Breast epithelium (tissue), 4 donors: ENCODE measurements at regions not wholly inside any gene's neighbourhood (a gene's known extent, or its start where the extent isn't known, plus 50 kb on each side); places are given as distances from the start of the nearest gene placed in this dataset.

ENCODE experiments used
- DNase-seq, 2 donors: peaks; one replicate each; pipeline ENCODE4 v3.0.0-alpha.2; 2019; ENCODE audit warnings: low spot score in 2 of 2
- H3K27ac ChIP-seq, 2 donors: fragments of 200-600 bp; sonication (generic) in 1 of 2; one replicate each; pipeline ENCODE4 v1.5.1; 2016 to 2019; ENCODE audit warnings: mild to moderate bottlenecking in 1 of 2
- H3K27me3 ChIP-seq, 2 donors: fragments of 200-600 bp; sonication (generic) in 1 of 2; one replicate each; pipeline versions ENCODE4 v1.5.1 to v1.6.0; 2017 to 2019; ENCODE audit warnings: control low read depth in 1 of 2, mild to moderate bottlenecking in 1 of 2
- H3K36me3 ChIP-seq: fragments of 200-600 bp; one replicate; pipeline ENCODE4 v1.5.1; 2019
- H3K4me1 ChIP-seq, 2 donors: fragments of 200-600 bp; sonication (generic); one replicate each; pipeline ENCODE4 v1.5.1; 2016 to 2019; ENCODE audit warnings: control low read depth in 1 of 2
- H3K4me3 ChIP-seq, 3 donors: fragments of 200-600 bp; sonication (generic); 1 replicate in 2 of 3; 2 replicates in 1 of 3; pipeline ENCODE4 v1.5.1; 2016 to 2019; ENCODE audit warnings: mild to moderate bottlenecking in 3 of 3, moderate library complexity in 2 of 3
- H3K9me3 ChIP-seq, 2 donors: fragments of 200-600 bp; sonication (generic) in 1 of 2; one replicate each; pipeline ENCODE4 v1.5.1; 2016 to 2019; ENCODE audit warnings: control low read depth in 1 of 2
- POLR2A ChIP-seq: fragments of 450-650 bp; IDR thresholded peaks from one replicate; pipeline ENCODE4 v1.6.1; 2016; ENCODE audit warnings: antibody characterized with exemption, mild to moderate bottlenecking, moderate library complexity
- POLR2AphosphoS5 ChIP-seq, 3 donors: sonication (generic); formaldehyde crosslinking; IDR thresholded peaks; one replicate each; pipeline ENCODE4 v1.6.1; 2017; ENCODE audit warnings: antibody characterized with exemption in 3 of 3
- intact Hi-C: fragments of 100-400 bp; cut with DNase I; formaldehyde crosslinking; loops from one replicate; pipeline ENCODE4 v1.15.1; 2023; ENCODE audit warnings: low total_unique reads
- TF ChIP-seq, protein P1 (sequence below), 3 donors: fragments of 450-650 bp; IDR thresholded peaks; one replicate each; pipeline ENCODE4 v1.5.1; 2016 to 2017; ENCODE audit warnings: antibody characterized with exemption in 3 of 3, mild to moderate bottlenecking in 3 of 3, moderate library complexity in 3 of 3

DNA sequence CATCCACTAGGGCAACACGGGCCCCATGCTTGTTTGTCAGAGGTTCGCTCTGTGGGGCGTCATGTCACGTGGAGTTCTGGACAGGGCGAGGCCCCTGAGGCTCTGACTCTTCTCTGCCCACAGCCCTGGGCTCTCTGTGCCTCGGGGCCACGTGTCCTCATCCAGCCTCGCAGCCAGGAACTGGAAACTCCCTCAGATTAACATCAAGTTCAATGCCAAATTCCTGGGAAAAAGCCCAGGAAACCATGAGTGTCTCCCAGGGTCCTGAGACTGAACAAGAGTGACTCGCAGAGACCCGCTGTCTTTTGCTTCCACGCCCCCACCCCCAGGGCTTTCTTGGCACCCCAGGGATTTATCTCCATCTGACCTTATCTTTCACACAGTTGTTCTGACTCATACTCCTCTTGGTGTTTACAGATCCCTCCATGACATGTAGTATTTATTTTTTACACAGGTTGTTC lies 174.0 kb upstream of the PIEZO2 start:
- no peaks in the 10 kb centered on the region for H3K9me3 ChIP-seq
- no peak for DNase-seq
- H3K27me3 ChIP-seq: no peaks in the 10 kb centered on the region
- H3K4me1 ChIP-seq: no peaks in the 10 kb centered on the region
- intact Hi-C loops: no loop called here
- TF ChIP-seq POLR2A: no peak
- TF ChIP-seq, protein P1, sequence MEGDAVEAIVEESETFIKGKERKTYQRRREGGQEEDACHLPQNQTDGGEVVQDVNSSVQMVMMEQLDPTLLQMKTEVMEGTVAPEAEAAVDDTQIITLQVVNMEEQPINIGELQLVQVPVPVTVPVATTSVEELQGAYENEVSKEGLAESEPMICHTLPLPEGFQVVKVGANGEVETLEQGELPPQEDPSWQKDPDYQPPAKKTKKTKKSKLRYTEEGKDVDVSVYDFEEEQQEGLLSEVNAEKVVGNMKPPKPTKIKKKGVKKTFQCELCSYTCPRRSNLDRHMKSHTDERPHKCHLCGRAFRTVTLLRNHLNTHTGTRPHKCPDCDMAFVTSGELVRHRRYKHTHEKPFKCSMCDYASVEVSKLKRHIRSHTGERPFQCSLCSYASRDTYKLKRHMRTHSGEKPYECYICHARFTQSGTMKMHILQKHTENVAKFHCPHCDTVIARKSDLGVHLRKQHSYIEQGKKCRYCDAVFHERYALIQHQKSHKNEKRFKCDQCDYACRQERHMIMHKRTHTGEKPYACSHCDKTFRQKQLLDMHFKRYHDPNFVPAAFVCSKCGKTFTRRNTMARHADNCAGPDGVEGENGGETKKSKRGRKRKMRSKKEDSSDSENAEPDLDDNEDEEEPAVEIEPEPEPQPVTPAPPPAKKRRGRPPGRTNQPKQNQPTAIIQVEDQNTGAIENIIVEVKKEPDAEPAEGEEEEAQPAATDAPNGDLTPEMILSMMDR (IDR thresholded peaks at IDR 0.05): no peak
- TF ChIP-seq POLR2AphosphoS5 (IDR thresholded peaks at IDR 0.05): no peak
- H3K4me3 ChIP-seq: no peak overlapping the region
- no peak overlapping the region for H3K27ac ChIP-seq
- H3K36me3 ChIP-seq: no peaks in the 10 kb centered on the region

DNA sequence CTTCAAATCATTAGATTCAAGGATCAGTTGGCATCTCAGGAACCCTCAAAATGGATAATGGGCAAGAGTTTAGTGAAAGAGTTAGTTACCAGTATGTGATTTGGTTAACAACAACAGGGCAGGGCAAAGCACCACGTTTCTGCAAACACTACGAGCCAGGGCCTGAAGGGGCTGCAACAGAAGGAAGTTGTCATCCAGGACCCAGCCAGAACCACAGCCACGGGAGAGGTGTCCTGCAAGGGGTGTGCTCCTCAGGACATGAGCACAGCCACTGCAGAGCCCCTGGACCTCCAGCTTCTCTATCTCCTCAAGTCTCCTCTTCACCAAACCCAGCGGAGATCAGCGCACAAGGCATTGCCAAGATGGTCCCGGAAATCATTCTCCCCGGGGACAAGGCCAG lies 173.3 kb upstream of the PIEZO2 start:
- no peaks in the 10 kb centered on the region for H3K9me3 ChIP-seq
- intact Hi-C loops: no loop called here
- no peak for DNase-seq
- no peaks in the 10 kb centered on the region for H3K4me1 ChIP-seq
- no peaks in the 10 kb centered on the region for H3K36me3 ChIP-seq
- no peaks in the 10 kb centered on the region for H3K27me3 ChIP-seq
- no peak overlapping the region for H3K4me3 ChIP-seq
- H3K27ac ChIP-seq: no peak overlapping the region
- no peak for TF ChIP-seq POLR2AphosphoS5 (IDR thresholded peaks at IDR 0.05)
- TF ChIP-seq POLR2A: no peak
- TF ChIP-seq, protein P1 (IDR thresholded peaks at IDR 0.05): no peak

DNA sequence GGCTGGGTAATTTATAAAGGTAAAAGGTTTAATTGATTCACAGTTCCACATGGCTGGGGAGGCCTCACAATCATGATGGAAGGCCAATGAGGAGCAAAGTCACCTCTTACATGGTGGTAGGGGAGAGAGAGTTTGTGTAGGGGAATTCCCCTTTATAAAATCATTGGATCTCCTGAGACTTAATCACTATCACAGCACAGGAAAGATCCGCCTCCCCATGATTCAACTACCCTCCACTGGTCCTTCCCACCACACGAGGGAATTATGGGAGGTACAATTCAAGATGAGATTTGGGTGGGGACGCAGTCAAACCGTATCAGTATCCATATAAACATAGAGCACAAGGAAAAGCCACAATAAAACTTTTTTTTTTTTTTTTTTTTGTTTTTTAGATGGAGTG lies 172.6 kb upstream of the PIEZO2 start:
- Histone ChIP-seq H3K36me3 (no peaks in the 10 kb centered on the region), H3K9me3 (no peaks in the 10 kb centered on the region), H3K27me3 (no peaks in the 10 kb centered on the region), H3K27ac (no peak overlapping the region), H3K4me1 (no peaks in the 10 kb centered on the region), H3K4me3 (no peak overlapping the region)
- intact Hi-C loops: no loop called here
- TF ChIP-seq POLR2AphosphoS5 (IDR thresholded peaks at IDR 0.05): no peak
- TF ChIP-seq, protein P1 (IDR thresholded peaks at IDR 0.05): no peak
- no peak for TF ChIP-seq POLR2A
- DNase-seq: no peak

DNA sequence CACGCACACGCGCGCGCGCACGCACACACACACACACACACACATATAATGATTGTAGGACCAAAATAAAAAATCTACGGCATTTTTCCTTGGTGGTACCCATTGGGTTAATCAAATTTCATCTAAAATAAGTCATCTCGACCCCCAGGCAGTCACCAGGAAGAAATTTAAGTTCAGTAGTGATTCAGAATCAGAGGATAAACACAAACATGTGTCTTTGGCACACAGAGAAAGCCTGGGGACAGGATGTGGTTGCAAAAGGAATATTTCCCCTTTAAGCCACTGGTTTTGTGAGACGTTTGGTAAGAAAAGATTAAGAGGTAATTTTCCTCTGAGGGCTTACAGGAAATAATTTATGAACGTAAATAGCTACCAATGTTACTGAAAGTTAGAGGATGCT lies 171.6 kb upstream of the PIEZO2 start:
- no peaks in the 10 kb centered on the region for H3K4me1 ChIP-seq
- no peaks in the 10 kb centered on the region for H3K9me3 ChIP-seq
- H3K4me3 ChIP-seq: no peak overlapping the region
- TF ChIP-seq POLR2A: no peak
- TF ChIP-seq, protein P1 (IDR thresholded peaks at IDR 0.05): no peak
- TF ChIP-seq POLR2AphosphoS5 (IDR thresholded peaks at IDR 0.05): no peak
- intact Hi-C loops: no loop called here
- no peak overlapping the region for H3K27ac ChIP-seq
- no peaks in the 10 kb centered on the region for H3K36me3 ChIP-seq
- H3K27me3 ChIP-seq: no peaks in the 10 kb centered on the region
- no peak for DNase-seq

DNA sequence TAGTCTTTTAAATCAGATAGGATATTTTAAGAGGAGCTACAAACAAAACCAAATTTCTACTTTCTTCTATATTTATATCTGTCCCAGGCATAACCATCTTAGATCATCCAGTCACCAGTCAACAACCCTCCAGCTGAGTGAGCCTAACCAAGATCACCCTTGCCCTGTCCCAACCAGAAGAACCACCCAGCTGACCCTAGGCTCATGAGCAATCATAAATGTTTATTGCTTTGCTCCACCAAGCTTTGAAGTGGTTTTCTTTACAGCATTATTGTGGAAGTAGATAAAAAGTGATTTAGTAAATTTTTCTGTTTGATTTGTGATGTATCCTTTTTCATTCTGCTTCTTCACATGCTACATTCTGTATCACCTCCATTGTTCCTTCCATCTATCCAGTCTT lies 167.2 kb upstream of the PIEZO2 start:
- H3K27ac ChIP-seq: no peak overlapping the region
- intact Hi-C loops: no loop called here
- no peaks in the 10 kb centered on the region for H3K36me3 ChIP-seq
- H3K4me1 ChIP-seq: no peaks in the 10 kb centered on the region
- TF ChIP-seq POLR2A: no peak
- TF ChIP-seq POLR2AphosphoS5 (IDR thresholded peaks at IDR 0.05): no peak
- TF ChIP-seq, protein P1 (IDR thresholded peaks at IDR 0.05): no peak
- no peak for DNase-seq
- no peaks in the 10 kb centered on the region for H3K27me3 ChIP-seq
- no peaks in the 10 kb centered on the region for H3K9me3 ChIP-seq
- H3K4me3 ChIP-seq: no peak overlapping the region
